Umbilical cord (tissue), 1 donor: ENCODE measurements at regions not wholly inside any gene's neighbourhood (a gene's known extent, or its start where the extent isn't known, plus 50 kb on each side); places are given as distances from the start of the nearest gene placed in this dataset.
A peak's percentile ranks its signal among the peaks of the same experiment; 100 is the strongest.

Experiments used
- DNase-seq: peaks from one replicate; pipeline ENCODE4 v3.0.0-alpha.2; 2015; ENCODE audit warnings: low spot score

- no peak for DNase-seq
Measured at GRCh38 chr7:159263430-159263829, 118.8 kb upstream of the VIPR2 start.

DNA sequence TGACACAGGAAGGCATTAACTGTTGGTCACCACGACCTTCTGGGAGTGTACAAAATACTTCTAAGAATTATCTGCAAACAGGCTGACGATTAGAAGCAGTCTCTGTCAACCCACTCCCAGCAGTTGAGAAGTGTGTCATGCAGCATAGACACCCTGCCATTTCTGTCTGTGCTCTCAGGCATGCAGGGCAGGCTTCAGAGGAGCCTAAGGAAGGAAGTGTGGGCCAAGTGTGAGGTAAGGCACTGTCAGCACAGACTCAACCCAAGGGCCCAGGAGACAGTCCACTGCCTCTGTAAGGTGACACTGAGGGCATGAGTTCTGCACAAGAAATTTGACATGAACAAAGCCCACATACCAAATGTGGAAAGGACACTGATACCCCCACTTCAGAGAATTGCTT, 109.0 kb upstream of the VIPR2 start:
- no peak for DNase-seq

DNA sequence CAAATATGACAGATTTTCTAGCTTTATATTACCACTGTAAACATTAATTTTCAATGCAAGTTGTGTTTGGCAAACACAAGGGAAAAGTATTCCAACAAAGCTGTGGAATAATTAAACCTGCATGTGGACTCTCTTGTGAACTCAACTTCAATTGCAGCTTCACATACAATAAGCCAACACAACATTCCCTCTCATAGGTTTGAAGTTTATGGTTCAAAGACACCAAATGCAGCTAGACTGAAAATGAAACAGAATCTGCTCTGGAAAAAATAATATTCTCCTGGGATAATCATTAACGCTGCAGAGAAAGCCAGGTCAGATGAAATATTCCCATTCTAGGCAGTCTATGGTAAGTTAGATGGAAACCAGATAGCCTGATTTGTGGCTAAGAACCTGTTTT, 105.8 kb upstream of the VIPR2 start:
- no peak for DNase-seq

GRCh38 chr7:159249671-159250070, 105.0 kb upstream of the VIPR2 start:
- DNase-seq: no peak

GRCh38 chr7:159247910-159248309, 103.2 kb upstream of the VIPR2 start:
- DNase-seq: no peak

DNA sequence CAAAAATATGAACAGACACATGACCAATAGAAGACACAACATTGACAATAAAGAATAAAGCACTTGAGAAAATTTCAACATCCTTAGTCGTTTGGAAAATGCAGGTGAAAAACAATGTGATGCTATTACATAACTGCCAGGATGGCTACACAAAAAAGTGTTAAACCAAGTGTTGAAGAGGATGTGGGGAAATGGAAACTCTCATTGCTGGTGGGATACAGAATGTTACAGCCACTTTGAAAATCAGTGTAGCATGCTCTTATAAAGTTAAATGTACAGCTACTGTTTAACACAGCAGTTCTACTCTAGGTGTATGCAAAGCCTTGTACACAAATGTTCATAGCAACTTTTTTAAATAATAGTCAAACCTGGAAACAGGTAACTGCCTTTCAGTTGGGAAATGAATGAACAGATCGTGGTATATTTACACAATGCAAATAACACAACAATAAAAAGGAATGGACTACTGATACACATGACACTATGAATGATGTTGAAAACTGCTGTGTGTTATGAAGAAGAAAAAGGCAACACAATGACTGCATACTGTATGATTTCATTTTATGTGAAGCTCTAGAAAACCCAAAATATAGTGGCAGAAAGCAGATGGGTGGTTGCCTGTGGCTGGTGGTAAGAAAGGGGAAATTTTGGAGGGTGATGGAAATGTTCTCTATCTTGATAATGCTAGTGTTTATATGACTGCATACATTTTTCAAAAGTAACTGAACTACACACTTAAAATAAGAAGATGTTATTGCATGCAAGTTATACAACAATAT, 102.2 kb upstream of the VIPR2 start:
- no peak for DNase-seq

GRCh38 chr7:159240962-159241361, 96.3 kb upstream of the VIPR2 start:
- no peak for DNase-seq

DNA sequence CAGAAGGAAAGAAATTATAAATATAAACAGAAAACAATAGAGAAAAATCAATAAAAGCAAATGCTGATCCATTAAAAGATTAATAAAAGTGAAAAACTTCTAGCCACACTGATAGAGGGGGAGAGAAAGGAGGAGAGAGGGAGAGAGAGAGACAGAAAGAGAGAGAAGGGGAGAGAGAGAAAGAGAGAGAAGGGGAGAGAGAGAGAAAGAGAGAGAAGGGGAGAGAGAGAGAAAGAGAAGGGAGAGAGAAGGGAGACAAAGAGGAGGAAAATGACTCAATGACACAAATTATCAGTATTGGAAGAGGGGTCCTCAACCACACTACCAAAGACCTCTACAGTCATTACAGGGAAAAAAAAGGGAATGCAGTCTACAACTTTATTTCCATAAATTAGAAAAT, 94.4 kb upstream of the VIPR2 start:
- no peak for DNase-seq

DNA sequence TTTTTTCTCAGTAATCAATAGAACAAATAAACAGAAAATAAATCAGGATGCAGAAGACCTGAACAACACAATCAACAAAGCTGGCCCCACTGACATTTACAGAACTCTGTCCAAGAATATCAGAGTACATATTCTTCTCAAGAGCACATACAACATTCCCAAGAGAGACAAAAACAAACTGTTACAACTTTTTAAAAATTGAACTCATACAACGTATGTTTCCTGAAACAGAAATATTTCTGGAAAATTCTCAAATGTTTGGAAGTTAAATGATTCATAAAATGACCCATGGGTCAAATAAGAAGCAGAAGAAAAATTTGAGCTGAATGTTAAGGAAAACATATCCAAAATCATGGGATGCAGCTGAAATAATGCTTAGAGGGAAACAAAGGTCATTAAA, 93.9 kb upstream of the VIPR2 start:
- DNase-seq: no peak

DNA sequence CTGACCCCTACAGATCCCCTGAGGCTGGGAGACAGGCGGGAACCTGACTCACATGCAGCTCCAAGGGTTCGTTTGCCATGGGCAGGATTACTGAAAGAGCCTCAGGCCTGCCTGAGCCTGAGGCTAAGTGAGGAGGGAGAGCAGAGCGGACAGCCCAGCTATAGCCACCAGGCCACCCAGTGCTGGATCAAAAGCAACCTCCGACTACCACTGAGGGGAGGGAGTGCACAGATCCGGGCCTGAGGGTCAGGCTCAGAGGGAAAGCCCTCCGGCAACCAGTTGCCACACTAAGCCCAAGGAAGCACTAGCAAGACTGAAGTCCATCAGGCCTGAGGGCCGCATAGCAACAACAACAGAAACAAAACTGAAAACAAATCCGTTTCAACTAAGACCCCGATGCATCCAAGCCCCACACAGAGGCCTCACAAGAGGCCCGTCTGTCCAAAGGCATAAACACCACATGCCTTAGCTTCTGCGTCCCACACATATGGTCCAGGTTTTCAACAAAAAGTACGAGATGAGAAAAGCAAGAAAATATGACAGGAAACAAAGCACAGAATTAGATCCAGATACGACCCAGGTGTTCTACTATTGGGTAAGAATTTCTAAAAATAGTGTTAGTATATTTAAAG, 92.5 kb upstream of the VIPR2 start:
- no peak for DNase-seq

DNA sequence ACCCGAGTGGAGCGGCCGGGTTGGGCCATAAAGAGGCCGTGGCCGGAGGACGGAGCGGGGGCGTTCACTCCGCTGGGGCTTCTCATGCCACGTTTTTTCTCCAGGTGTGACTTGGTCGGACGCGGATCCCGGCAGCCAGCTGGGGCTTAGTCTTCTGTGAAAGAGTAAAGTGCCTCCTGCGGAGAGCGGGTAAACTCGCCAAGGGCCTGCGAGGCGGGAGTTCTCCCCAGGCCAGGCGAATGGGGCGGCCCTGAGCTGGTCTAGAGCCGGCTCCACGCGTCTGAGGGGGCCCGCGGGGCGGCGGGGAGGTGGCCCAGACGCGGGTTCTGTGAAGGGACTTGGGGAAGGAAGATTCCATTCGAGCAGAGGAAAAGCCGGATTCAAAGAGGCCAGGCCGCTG, 86.3 kb upstream of the VIPR2 start:
- no peak for DNase-seq

- DNase-seq: no peak
Measured at GRCh38 chr7:159229683-159230475, 85.2 kb upstream of the VIPR2 start.

DNA sequence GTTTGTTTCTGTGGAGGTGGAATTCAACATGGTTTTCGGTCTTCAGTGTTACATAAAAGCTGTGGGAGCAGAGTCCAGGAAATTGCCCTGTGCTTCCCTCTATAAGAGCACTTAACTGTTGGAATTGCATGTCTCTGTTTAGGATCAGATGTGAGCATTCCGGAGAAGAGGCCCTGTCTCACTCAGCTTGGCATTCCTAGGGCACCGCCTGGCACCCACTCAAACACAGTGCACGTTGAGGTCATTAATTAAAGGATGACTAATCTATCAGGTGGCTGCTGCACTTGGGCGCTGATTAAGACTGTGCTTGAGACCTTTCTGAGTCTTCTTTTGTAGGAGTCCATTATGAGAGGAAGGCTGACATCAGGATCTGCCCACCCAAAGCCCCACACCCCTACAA, 82.8 kb upstream of the VIPR2 start:
- no peak for DNase-seq

- DNase-seq: no peak
Measured at GRCh38 chr7:159226011-159226702, 81.5 kb upstream of the VIPR2 start.

- DNase-seq: no peak
Measured at GRCh38 chr7:159218607-159219006, 73.9 kb upstream of the VIPR2 start.

DNA sequence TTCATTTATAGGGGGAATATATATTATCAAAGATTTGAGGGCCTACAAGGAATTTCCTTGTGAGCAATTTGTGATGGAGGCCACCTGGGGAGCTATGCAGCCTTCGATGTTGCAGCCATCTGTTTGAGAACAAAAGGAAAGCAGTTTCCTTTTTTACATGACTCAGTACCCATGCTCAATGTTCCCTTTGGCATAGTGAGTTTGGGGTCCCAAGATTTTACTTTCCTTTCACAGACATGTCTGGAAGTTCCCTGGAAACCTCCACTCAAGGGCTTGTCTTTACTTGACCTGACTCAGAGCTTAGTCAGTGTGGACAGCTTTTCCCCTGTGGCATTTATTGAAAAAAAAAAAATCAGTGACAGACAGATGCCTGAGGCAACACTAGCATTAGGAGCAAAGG, 73.5 kb upstream of the VIPR2 start:
- DNase-seq: no peak

DNA sequence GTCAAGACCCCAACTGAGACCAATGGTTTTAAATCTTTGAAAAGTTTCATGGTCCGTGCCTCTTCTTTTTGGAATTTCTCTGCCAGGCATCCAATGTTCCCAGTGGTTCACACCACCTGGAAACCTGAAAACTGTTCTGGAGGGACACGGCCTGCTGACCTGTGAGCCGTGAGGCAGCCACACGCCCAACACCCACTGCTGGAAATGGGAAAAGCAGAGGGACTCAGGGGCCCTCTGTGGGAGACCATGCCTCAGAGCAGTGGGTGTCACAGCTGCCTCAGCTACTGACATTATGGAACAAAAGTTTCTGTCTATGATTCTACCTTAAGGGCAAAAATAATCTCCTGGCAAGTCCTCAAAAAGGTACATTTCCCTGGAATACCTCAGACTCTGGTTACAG, 70.4 kb upstream of the VIPR2 start:
- DNase-seq: no peak

GRCh38 chr7:159213253-159213652, 68.6 kb upstream of the VIPR2 start:
- no peak for DNase-seq

DNA sequence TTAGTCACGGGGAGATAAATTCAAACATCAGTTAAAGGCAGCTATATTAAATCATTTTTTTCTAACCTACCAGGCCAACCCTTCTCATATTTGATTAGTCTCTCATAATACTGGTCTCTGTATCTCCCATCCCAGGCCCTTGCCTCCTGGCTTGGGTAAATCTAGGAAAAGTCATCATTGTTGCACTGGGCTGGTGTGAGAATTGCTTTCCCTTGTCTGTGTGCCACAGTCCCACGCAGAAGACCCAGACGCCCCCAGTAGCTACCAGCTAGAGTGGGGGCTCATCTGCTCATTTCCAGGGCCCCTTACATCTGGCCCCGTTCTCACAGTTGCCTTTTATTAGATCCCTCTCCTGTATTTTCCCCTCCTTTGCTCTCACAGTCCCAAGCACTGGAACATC, 67.6 kb upstream of the VIPR2 start:
- no peak for DNase-seq

DNA sequence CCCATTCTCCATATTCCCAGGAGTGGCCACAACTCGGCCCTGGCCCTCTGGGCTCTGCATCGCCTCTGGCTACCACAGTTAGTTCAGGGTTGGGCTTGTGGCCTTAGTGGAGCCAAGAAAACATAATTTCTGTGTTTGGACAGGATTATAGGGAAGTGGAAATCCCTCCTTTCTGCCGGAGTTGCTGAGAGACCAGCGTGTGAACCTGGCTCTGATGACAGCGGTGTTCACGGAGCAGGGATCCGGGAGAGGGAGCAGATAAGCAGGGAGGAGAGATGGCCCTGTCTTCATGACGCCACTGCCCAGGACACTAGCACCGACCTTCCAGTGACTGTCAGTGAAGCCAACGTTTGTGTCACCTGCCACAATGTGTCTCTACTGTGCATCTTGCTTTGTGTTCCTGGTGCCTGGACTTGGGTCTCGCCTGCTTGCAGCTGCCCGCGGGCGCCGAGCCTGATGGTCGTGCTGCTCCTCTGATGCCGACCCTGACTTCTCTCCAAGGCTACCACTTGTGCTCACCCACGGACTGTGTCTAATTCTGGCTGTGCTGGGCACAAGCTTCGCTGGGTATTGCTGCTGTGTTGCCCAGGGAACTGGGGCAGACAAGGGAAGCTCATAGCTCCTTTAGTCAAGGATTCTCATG, 67.0 kb upstream of the VIPR2 start:
- DNase-seq: peak; percentile 14

DNA sequence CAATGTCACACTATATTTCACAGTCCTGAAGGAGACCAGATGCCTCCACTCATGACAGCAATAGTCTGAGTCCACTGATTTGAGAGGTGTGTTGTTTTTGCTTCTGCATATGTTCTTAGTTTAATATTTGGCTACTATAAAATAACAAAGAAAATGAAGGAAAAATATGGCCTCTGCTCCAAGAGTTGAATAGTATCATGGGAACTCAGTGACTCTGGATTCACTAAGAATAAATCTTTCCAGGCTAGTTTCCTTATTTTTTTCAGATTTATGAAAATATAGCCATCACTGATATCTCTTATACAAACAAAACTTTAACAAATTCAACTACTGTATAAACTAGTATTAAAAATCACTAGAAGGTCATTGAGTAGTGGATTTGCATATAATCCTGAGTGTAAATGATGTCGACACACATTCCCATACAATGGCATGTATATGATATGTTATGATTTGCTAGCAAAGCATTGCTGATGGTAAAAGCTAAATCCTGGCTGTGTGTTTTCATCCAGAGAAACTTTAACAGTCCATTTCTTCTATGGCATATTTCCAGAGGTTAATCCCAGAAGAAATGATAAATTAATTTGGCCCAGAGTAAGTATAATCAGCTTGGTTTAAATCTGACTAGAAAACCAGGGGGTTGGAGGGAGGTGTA, 66.0 kb upstream of the VIPR2 start:
- DNase-seq: peak; percentile 2
